ENCODE measurements at regions not wholly inside any gene's neighbourhood (a gene's known extent, or its start where the extent isn't known, plus 50 kb on each side); places are given as distances from the start of the nearest gene placed in this dataset.

GRCh38 chr13:78709028-78709427 lies 50.1 kb upstream of the OBI1 start:
- no peak for TF ChIP-seq CTCF (IDR thresholded peaks at IDR 0.05)
- TF ChIP-seq POLR2A (IDR thresholded peaks at IDR 0.05), result no peak
